ENCODE measurements at regions not wholly inside any gene's neighbourhood (a gene's known extent, or its start where the extent isn't known, plus 50 kb on each side); places are given as distances from the start of the nearest gene placed in this dataset.

DNA sequence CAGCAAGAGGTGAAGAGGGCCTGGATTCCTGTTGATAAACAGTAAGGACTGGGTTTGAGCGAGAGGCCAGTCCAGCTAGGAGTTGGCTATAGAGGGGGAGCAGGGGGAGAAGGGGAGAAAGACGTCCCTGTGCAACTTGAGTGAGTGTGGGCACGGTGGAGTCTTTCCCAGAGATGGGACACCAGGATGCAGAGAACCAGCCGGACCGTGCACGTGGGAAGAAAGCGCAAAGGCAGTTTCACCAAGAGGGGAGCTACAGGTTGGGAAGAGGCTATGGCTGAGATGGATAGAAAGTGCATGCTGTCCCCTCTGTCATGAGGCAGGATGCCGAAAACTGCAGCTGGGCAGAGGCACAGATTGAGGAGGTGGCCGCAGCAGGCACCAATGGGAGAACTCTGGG, 96.0 kb upstream of the TLE3 start:
- DNase-seq (ENCODE audit: low spot score): no peak
- peaks cover 28% of the 10 kb centered on the region for H3K4me1 ChIP-seq (ENCODE audit: insufficient read depth, poor library complexity, severe bottlenecking)
- no peak overlapping the region for H3K27ac ChIP-seq (ENCODE audit: poor library complexity, severe bottlenecking)
- ATAC-seq (ENCODE audit: low read depth): no peak
- H3K4me3 ChIP-seq (ENCODE audit: severe bottlenecking): no peak overlapping the region
- TF ChIP-seq, protein P1, sequence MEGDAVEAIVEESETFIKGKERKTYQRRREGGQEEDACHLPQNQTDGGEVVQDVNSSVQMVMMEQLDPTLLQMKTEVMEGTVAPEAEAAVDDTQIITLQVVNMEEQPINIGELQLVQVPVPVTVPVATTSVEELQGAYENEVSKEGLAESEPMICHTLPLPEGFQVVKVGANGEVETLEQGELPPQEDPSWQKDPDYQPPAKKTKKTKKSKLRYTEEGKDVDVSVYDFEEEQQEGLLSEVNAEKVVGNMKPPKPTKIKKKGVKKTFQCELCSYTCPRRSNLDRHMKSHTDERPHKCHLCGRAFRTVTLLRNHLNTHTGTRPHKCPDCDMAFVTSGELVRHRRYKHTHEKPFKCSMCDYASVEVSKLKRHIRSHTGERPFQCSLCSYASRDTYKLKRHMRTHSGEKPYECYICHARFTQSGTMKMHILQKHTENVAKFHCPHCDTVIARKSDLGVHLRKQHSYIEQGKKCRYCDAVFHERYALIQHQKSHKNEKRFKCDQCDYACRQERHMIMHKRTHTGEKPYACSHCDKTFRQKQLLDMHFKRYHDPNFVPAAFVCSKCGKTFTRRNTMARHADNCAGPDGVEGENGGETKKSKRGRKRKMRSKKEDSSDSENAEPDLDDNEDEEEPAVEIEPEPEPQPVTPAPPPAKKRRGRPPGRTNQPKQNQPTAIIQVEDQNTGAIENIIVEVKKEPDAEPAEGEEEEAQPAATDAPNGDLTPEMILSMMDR (IDR thresholded peaks at IDR 0.05; ENCODE audit: poor library complexity, severe bottlenecking): no peak
- no peaks in the 10 kb centered on the region for H3K9me3 ChIP-seq (ENCODE audit: severe bottlenecking)
- no peaks in the 10 kb centered on the region for H3K36me3 ChIP-seq (ENCODE audit: low read depth)
- no peaks in the 10 kb centered on the region for H3K27me3 ChIP-seq (ENCODE audit: insufficient read depth, poor library complexity, severe bottlenecking)

DNA sequence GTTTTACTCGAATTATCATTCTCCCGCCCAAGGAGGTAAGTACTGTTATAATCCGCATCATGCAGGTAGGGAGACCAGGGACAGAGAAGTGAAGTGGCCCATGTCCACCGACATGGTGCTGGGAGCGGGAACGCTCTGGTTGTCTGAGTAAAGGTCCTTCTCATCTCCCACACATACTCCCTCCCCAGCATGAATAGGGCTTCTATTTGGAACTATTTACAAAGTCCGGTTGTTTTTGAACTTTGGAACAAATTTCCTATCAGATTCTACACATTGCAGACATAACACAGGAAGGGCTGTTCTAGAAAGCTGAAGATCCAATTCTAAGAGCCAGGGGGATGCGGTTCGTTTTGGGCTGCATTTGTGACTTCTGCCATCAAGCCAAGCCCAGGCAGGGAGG, 94.8 kb upstream of the TLE3 start:
- H3K27me3 ChIP-seq (ENCODE audit: insufficient read depth, poor library complexity, severe bottlenecking): no peaks in the 10 kb centered on the region
- DNase-seq (ENCODE audit: low spot score) (no peak), ATAC-seq (ENCODE audit: low read depth) (no peak)
- TF ChIP-seq, protein P1 (IDR thresholded peaks at IDR 0.05; ENCODE audit: poor library complexity, severe bottlenecking): no peak
- H3K9me3 ChIP-seq (ENCODE audit: severe bottlenecking): no peaks in the 10 kb centered on the region
- H3K36me3 ChIP-seq (ENCODE audit: low read depth): no peaks in the 10 kb centered on the region
- H3K4me3 ChIP-seq (ENCODE audit: severe bottlenecking): no peak overlapping the region
- no peak overlapping the region for H3K27ac ChIP-seq (ENCODE audit: poor library complexity, severe bottlenecking)
- H3K4me1 ChIP-seq (ENCODE audit: insufficient read depth, poor library complexity, severe bottlenecking): peaks cover 21% of the 10 kb centered on the region

DNA sequence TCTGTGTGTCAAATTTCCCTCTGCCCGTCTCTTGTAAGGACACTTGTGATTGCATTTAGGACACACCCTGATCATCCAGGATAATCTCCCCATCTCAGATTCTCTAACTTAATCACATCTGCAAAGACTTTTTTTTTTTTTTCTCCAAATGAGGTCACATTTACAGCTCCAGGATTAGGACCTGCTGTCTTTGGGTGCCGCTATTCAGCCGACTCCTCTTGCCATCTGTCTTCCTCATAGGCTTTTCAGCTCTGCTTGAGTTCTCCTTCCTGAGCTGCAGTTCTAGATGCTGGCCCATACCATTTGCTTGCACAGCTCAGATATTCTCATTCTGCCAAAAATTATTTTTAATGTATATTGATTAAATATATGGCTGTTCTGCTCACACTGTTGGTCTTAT, 94.3 kb upstream of the TLE3 start:
- no peak overlapping the region for H3K27ac ChIP-seq (ENCODE audit: poor library complexity, severe bottlenecking)
- no peak for DNase-seq (ENCODE audit: low spot score)
- no peak for ATAC-seq (ENCODE audit: low read depth)
- H3K4me3 ChIP-seq (ENCODE audit: severe bottlenecking): no peak overlapping the region
- no peaks in the 10 kb centered on the region for H3K9me3 ChIP-seq (ENCODE audit: severe bottlenecking)
- H3K27me3 ChIP-seq (ENCODE audit: insufficient read depth, poor library complexity, severe bottlenecking): no peaks in the 10 kb centered on the region
- TF ChIP-seq, protein P1 (IDR thresholded peaks at IDR 0.05; ENCODE audit: poor library complexity, severe bottlenecking): no peak
- no peaks in the 10 kb centered on the region for H3K36me3 ChIP-seq (ENCODE audit: low read depth)
- H3K4me1 ChIP-seq (ENCODE audit: insufficient read depth, poor library complexity, severe bottlenecking): peaks cover 16% of the 10 kb centered on the region

DNA sequence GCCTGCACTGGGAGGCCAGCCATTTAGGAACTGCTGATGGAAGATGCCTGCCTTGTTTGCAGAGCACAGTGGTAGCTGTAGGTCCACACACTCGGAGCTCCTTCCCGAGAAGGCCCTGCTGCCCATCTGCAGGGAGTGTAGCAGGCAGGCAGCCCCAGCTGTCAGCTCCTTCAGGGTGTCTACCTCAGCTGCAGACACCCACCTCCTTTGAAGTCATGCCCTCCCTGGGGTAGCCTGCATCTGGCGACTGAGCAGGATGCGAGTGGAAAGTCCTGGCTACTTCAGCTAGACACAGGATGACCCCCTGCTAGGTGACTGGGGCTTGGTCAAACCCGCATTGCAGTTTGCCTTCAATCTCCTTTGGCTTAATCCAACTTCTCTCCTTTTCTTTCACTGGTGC, 93.2 kb upstream of the TLE3 start:
- TF ChIP-seq, protein P1 (IDR thresholded peaks at IDR 0.05; ENCODE audit: poor library complexity, severe bottlenecking): no peak
- Histone ChIP-seq H3K4me1 (ENCODE audit: insufficient read depth, poor library complexity, severe bottlenecking) (peaks cover 8% of the 10 kb centered on the region), H3K27me3 (ENCODE audit: insufficient read depth, poor library complexity, severe bottlenecking) (no peaks in the 10 kb centered on the region), H3K27ac (ENCODE audit: poor library complexity, severe bottlenecking) (no peak overlapping the region), H3K4me3 (ENCODE audit: severe bottlenecking) (no peak overlapping the region), H3K36me3 (ENCODE audit: low read depth) (no peaks in the 10 kb centered on the region), H3K9me3 (ENCODE audit: severe bottlenecking) (no peaks in the 10 kb centered on the region)
- ATAC-seq (ENCODE audit: low read depth) (no peak), DNase-seq (ENCODE audit: low spot score) (no peak)

GRCh38 chr15:70189826-70190695, 92.3 kb upstream of the TLE3 start:
- DNase-seq (ENCODE audit: low spot score): no peak
- TF ChIP-seq, protein P1 (IDR thresholded peaks at IDR 0.05; ENCODE audit: poor library complexity, severe bottlenecking): no peak
- Histone ChIP-seq H3K27ac (ENCODE audit: poor library complexity, severe bottlenecking) (no peak overlapping the region), H3K36me3 (ENCODE audit: low read depth) (no peaks in the 10 kb centered on the region), H3K27me3 (ENCODE audit: insufficient read depth, poor library complexity, severe bottlenecking) (no peaks in the 10 kb centered on the region), H3K4me1 (ENCODE audit: insufficient read depth, poor library complexity, severe bottlenecking) (no peaks in the 10 kb centered on the region), H3K4me3 (ENCODE audit: severe bottlenecking) (no peak overlapping the region), H3K9me3 (ENCODE audit: severe bottlenecking) (no peaks in the 10 kb centered on the region)
- ATAC-seq (ENCODE audit: low read depth): no peak
